ENCODE measurements at regions not wholly inside any gene's neighbourhood (a gene's known extent, or its start where the extent isn't known, plus 50 kb on each side); places are given as distances from the start of the nearest gene placed in this dataset.

- TF ChIP-seq, protein P1, sequence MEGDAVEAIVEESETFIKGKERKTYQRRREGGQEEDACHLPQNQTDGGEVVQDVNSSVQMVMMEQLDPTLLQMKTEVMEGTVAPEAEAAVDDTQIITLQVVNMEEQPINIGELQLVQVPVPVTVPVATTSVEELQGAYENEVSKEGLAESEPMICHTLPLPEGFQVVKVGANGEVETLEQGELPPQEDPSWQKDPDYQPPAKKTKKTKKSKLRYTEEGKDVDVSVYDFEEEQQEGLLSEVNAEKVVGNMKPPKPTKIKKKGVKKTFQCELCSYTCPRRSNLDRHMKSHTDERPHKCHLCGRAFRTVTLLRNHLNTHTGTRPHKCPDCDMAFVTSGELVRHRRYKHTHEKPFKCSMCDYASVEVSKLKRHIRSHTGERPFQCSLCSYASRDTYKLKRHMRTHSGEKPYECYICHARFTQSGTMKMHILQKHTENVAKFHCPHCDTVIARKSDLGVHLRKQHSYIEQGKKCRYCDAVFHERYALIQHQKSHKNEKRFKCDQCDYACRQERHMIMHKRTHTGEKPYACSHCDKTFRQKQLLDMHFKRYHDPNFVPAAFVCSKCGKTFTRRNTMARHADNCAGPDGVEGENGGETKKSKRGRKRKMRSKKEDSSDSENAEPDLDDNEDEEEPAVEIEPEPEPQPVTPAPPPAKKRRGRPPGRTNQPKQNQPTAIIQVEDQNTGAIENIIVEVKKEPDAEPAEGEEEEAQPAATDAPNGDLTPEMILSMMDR (IDR thresholded peaks at IDR 0.05; ENCODE audit: low read depth, low read length) = no peak
- H3K4me3 ChIP-seq (ENCODE audit: low read depth, low read length) = no peak overlapping the region
These were observed 344.7 kb upstream of the SYT4 start for GRCh38 chr18:43622024-43622423.

DNA sequence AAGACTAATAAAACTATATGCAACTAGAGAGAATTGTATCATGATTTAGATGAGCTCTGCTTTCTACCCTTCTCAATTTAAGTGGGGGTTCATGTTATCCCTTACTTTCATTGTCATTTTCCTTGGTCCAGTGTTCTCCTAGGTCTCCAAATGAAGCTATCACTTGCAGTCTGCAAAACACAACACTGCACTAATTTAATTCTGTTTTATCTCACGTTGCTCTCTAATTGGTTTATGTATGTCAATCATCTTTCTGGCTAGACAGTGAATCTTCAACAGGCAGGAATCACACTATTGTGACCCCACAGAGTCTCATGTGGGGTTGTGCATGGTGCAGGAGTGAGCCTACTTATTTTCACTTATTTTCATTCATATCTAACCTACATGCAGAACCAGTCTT, 348.3 kb upstream of the SYT4 start:
- H3K4me3 ChIP-seq (ENCODE audit: low read depth, low read length) = no peak overlapping the region
- TF ChIP-seq, protein P1 (IDR thresholded peaks at IDR 0.05; ENCODE audit: low read depth, low read length) = no peak

DNA sequence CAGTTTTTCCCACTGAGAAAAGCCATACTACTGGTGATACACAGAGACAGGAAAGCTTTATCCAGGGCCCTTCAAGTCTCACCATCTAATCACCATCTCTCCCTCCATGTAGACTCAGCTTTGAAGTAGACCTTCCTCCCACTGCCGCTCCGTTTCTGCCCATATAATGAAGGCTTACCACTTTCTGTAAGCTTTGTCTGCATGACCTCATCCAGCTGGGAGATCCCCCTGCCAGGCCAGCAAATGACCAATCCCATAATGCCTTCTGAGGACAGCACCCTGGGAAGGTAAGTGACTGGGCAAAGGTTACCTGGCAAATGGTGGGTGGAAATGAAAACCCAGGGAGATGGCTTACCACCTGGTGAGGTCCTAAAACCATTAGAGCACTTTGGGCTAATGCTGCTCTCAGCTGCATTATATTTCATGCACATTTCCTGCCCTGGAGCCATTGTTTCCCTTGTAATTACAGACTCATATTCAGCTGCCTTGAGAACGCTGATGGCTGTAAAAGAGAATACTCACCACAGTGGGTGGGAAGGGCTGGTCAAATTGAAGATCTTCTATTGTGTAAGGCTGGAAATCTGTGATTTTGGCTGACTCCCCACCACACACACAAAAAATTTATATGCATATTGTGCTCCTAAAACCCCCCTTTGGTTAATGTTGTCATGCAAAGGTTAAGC, 350.7 kb upstream of the SYT4 start:
- H3K4me3 ChIP-seq (ENCODE audit: low read depth, low read length) = no peak overlapping the region
- TF ChIP-seq, protein P1 (IDR thresholded peaks at IDR 0.05; ENCODE audit: low read depth, low read length) = no peak

GRCh38 chr18:43634994-43635393, 357.7 kb upstream of the SYT4 start:
- TF ChIP-seq, protein P1 (IDR thresholded peaks at IDR 0.05; ENCODE audit: low read depth, low read length) = no peak
- no peak overlapping the region for H3K4me3 ChIP-seq (ENCODE audit: low read depth, low read length)

DNA sequence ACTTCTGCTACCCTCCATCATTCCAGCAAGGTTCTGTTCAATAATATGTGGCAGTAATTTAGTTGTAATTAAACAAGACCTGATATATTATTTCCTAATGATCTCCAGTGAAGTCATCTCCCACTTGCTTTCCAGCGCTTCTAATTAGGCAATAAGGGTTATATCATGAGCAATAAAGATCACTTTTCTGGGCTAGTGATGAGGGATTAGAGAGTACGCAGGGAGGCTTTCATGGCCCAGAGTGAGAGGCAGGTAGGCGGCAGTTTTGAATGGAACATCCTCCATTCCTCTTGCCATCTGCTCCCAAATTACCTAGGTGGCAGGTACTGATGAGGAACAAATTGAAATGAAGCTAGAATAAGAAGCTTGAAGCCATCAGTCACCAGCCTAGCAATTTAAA, 358.1 kb upstream of the SYT4 start:
- no peak overlapping the region for H3K4me3 ChIP-seq (ENCODE audit: low read depth, low read length)
- TF ChIP-seq, protein P1 (IDR thresholded peaks at IDR 0.05; ENCODE audit: low read depth, low read length) = no peak

- TF ChIP-seq, protein P1 (IDR thresholded peaks at IDR 0.05; ENCODE audit: low read depth, low read length) = no peak
- no peak overlapping the region for H3K4me3 ChIP-seq (ENCODE audit: low read depth, low read length)
These were observed 365.5 kb upstream of the SYT4 start for GRCh38 chr18:43642727-43643330.

DNA sequence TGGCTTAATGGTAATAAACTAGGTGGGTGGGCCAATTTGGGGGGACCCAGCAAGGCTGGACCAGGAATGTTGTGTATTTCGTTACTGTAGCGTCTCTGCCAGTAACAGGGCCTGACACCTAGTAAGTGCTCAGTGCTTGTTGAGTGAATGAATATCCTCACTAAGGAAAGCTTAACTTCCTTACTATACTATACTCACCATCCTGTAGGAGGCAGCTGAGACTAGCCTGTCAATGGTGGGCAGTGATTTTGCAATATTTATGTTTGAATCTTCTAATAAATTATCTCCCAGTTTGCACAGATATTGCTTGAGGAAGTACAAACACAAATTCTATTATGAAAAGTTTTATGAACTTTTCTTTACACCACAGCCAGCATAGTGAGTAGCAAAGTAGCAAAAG, 370.7 kb upstream of the SYT4 start:
- H3K4me3 ChIP-seq (ENCODE audit: low read depth, low read length) = no peak overlapping the region
- TF ChIP-seq, protein P1 (IDR thresholded peaks at IDR 0.05; ENCODE audit: low read depth, low read length) = no peak
